ENCODE measurements at regions not wholly inside any gene's neighbourhood (a gene's known extent, or its start where the extent isn't known, plus 50 kb on each side); places are given as distances from the start of the nearest gene placed in this dataset.

GRCh38 chr3:18745472-18745871 lies 320.3 kb upstream of the SATB1 start:
- Histone ChIP-seq H3K27ac (no peak overlapping the region), H3K9me3 (no peaks in the 10 kb centered on the region), H3K36me3 (no peaks in the 10 kb centered on the region), H3K27me3 (no peaks in the 10 kb centered on the region), H3K4me3 (no peak overlapping the region), H3K4me1 (ENCODE audit: insufficient read depth) (no peaks in the 10 kb centered on the region)
- intact Hi-C loops (cut with DNase I) = no loop called here
- 91 to 95% (median 93%) methylated on average over 6 of the region's 6 CpGs for WGBS, 3 donors
- TF ChIP-seq EP300 (IDR thresholded peaks at IDR 0.05) (no peak), CTCF (IDR thresholded peaks at IDR 0.05) (no peak), POLR2A (IDR thresholded peaks at IDR 0.05) (no peak)
- DNase-seq = no peak

- no peak for TF ChIP-seq CTCF (IDR thresholded peaks at IDR 0.05)
- no peak for TF ChIP-seq EP300 (IDR thresholded peaks at IDR 0.05)
- no peak for TF ChIP-seq POLR2A (IDR thresholded peaks at IDR 0.05)
- DNase-seq = no peak
- Histone ChIP-seq H3K27ac (no peak overlapping the region), H3K36me3 (no peaks in the 10 kb centered on the region), H3K4me3 (no peak overlapping the region), H3K4me1 (ENCODE audit: insufficient read depth) (no peaks in the 10 kb centered on the region), H3K27me3 (no peaks in the 10 kb centered on the region), H3K9me3 (no peaks in the 10 kb centered on the region)
- intact Hi-C loops (cut with DNase I) = no loop called here
- 73 to 84% (median 77%) methylated on average over 1 of the region's 1 CpG for WGBS, 3 donors
These were observed 319.3 kb upstream of the SATB1 start for GRCh38 chr3:18744472-18744871.

- Histone ChIP-seq H3K27ac (no peak overlapping the region), H3K4me1 (ENCODE audit: insufficient read depth) (no peaks in the 10 kb centered on the region), H3K4me3 (no peak overlapping the region), H3K27me3 (no peaks in the 10 kb centered on the region), H3K36me3 (no peaks in the 10 kb centered on the region), H3K9me3 (no peaks in the 10 kb centered on the region)
- intact Hi-C loops (cut with DNase I) = no loop called here
- DNase-seq = no peak
- no peak for TF ChIP-seq POLR2A (IDR thresholded peaks at IDR 0.05)
- no peak for TF ChIP-seq CTCF (IDR thresholded peaks at IDR 0.05)
- no peak for TF ChIP-seq EP300 (IDR thresholded peaks at IDR 0.05)
- WGBS, 3 donors = 78 to 79% (median 79%) methylated on average over 2 of the region's 2 CpGs
These were observed 318.6 kb upstream of the SATB1 start for GRCh38 chr3:18743761-18744160.

- Histone ChIP-seq H3K4me1 (ENCODE audit: insufficient read depth) (no peaks in the 10 kb centered on the region), H3K4me3 (no peak overlapping the region), H3K27me3 (no peaks in the 10 kb centered on the region), H3K27ac (no peak overlapping the region), H3K9me3 (no peaks in the 10 kb centered on the region), H3K36me3 (no peaks in the 10 kb centered on the region)
- 79 to 84% (median 82%) methylated on average over 12 of the region's 12 CpGs for WGBS, 3 donors
- intact Hi-C loops (cut with DNase I) = no loop called here
- TF ChIP-seq CTCF (IDR thresholded peaks at IDR 0.05) (no peak), EP300 (IDR thresholded peaks at IDR 0.05) (no peak), POLR2A (IDR thresholded peaks at IDR 0.05) (no peak)
- DNase-seq = no peak
These were observed 315.8 kb upstream of the SATB1 start for GRCh38 chr3:18740631-18741583.

All from ovary (tissue), 7 donors.